DMS153 treated with DMSO at 0.1 percent for 48 hours (cell line): ENCODE measurements at regions not wholly inside any gene's neighbourhood (a gene's known extent, or its start where the extent isn't known, plus 50 kb on each side); places are given as distances from the start of the nearest gene placed in this dataset.

Source experiments
- DNase-seq: peaks from one replicate; lab custom pipeline; 2025; ENCODE audit not compliant: unreplicated experiment; lab: John Stamatoyannopoulos, UW

- DNase-seq = peak; percentile 69
These were observed 347.7 kb upstream of the TGFBR2 start for GRCh38 chr3:30258426-30259392.

- no peak for DNase-seq
These were observed 346.7 kb upstream of the TGFBR2 start for GRCh38 chr3:30259730-30260129.

- DNase-seq = no peak
These were observed 345.6 kb upstream of the TGFBR2 start for GRCh38 chr3:30260762-30261161.

GRCh38 chr3:30263238-30263924 is 343.0 kb upstream of the TGFBR2 start:
- no peak for DNase-seq

- no peak for DNase-seq
These were observed 342.5 kb upstream of the TGFBR2 start for GRCh38 chr3:30263925-30264313.

- no peak for DNase-seq
These were observed 339.9 kb upstream of the TGFBR2 start for GRCh38 chr3:30266524-30266923.

GRCh38 chr3:30268288-30268687 is 338.1 kb upstream of the TGFBR2 start:
- DNase-seq = no peak

GRCh38 chr3:30269751-30270445 is 336.5 kb upstream of the TGFBR2 start:
- no peak for DNase-seq

- DNase-seq = no peak
These were observed 334.6 kb upstream of the TGFBR2 start for GRCh38 chr3:30271781-30272180.

GRCh38 chr3:30273304-30274072 is 332.9 kb upstream of the TGFBR2 start:
- DNase-seq = no peak

- DNase-seq = no peak
These were observed 328.9 kb upstream of the TGFBR2 start for GRCh38 chr3:30277494-30277893.

- DNase-seq = no peak
These were observed 324.9 kb upstream of the TGFBR2 start for GRCh38 chr3:30281526-30281925.

GRCh38 chr3:30282154-30282696 is 324.2 kb upstream of the TGFBR2 start:
- DNase-seq = no peak

- DNase-seq = no peak
These were observed 321.0 kb upstream of the TGFBR2 start for GRCh38 chr3:30285188-30286006.

- DNase-seq = peak; percentile 31
These were observed 320.3 kb upstream of the TGFBR2 start for GRCh38 chr3:30286007-30286669.

- DNase-seq = no peak
These were observed 319.6 kb upstream of the TGFBR2 start for GRCh38 chr3:30286811-30287210.

- DNase-seq = no peak
These were observed 317.6 kb upstream of the TGFBR2 start for GRCh38 chr3:30288830-30289229.

GRCh38 chr3:30289324-30289723 is 317.1 kb upstream of the TGFBR2 start:
- no peak for DNase-seq

- no peak for DNase-seq
These were observed 316.6 kb upstream of the TGFBR2 start for GRCh38 chr3:30289766-30290165.
